GM10248 (cell line): ENCODE measurements at regions not wholly inside any gene's neighbourhood (a gene's known extent, or its start where the extent isn't known, plus 50 kb on each side); places are given as distances from the start of the nearest gene placed in this dataset.

ENCODE experiments used
- CTCF ChIA-PET: fragments of 300-600 bp; sonication (Branson Sonifier 250); formaldehyde crosslinking; extraction: SDS; loops from one replicate; lab custom pipeline; 2021; ENCODE audit warnings: antibody characterized with exemption; lab: Yijun Ruan, JAX
- POLR2A ChIA-PET: fragments of 350-650 bp; sonication (Branson Sonifier 250); formaldehyde crosslinking; extraction: SDS; loops from one replicate; lab custom pipeline; 2020; ENCODE audit warnings: antibody characterized with exemption; lab: Yijun Ruan, JAX
- DNase-seq: peaks from one replicate; pipeline ENCODE4 v3.0.0; 2012; ENCODE audit errors: extremely low spot score
- TF ChIP-seq, protein P1 (sequence below): IDR thresholded peaks from 2 replicates; pipeline ENCODE4 v1.5.1; 2012; ENCODE audit warnings: mild to moderate bottlenecking, low read depth; ENCODE audit errors: extremely low read depth, missing control alignments, control extremely low read depth

DNA sequence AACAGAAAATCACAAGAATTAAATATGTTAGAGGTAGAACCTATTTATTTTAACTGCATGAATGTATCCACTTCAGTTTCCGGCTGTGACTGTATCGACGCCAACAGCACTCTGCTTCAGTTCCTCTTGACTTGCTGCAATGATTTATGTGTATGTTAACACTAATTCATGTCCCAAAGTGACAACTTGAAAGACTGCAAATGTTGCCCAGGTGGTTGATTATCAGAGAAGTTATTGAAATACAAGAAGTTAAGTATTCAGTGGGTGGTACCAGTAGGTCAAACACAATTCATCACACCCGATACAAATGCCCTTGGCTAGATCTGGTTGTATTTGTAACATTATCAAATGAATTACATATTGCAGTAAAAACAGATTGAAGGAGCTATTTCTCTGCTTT, 622.7 kb upstream of the CDH18 start:
- POLR2A ChIA-PET = no interaction called here
- no peak for DNase-seq
- CTCF ChIA-PET = no interaction called here
- TF ChIP-seq, protein P1, sequence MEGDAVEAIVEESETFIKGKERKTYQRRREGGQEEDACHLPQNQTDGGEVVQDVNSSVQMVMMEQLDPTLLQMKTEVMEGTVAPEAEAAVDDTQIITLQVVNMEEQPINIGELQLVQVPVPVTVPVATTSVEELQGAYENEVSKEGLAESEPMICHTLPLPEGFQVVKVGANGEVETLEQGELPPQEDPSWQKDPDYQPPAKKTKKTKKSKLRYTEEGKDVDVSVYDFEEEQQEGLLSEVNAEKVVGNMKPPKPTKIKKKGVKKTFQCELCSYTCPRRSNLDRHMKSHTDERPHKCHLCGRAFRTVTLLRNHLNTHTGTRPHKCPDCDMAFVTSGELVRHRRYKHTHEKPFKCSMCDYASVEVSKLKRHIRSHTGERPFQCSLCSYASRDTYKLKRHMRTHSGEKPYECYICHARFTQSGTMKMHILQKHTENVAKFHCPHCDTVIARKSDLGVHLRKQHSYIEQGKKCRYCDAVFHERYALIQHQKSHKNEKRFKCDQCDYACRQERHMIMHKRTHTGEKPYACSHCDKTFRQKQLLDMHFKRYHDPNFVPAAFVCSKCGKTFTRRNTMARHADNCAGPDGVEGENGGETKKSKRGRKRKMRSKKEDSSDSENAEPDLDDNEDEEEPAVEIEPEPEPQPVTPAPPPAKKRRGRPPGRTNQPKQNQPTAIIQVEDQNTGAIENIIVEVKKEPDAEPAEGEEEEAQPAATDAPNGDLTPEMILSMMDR = no peak

DNA sequence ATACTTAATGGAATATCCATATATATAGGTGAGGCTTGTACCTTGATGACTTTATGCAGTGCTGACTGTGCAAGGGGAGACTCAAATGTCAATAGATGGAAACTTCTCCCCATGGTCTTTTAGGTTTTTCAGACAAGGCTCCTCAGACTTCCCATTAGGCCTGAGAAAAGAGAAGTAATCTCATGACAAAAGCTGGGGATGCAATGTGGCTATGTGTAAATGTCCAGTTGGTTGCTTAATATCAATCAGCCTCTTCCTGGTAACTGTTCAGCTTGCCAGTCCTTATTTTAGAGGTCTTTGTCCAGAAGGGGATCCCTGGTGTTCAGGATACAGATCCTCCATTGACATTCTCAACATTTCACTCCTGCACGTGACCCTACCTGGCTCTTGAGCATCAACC, 621.1 kb upstream of the CDH18 start:
- ChIA-PET CTCF (no interaction called here), POLR2A (no interaction called here)
- TF ChIP-seq, protein P1 = no peak
- DNase-seq = no peak

DNA sequence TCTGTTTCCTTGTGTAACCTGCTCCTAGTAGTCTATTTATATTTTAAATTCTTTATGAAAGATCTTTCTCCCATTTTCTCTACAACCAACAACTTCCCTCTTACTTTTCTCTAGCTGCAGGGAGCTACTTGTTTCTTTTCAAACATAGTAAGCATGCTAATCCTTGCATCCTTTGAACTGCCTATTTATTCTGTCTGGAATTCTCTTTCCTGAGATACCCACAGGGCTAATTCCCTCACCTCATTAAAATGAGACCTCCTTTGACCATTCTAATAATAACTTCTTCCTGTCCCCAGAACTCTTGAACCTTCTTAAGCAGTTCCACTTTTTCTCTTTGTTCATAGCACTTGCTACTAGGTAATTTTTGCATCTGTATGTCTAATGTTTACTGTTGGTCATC, 620.6 kb upstream of the CDH18 start:
- CTCF ChIA-PET = no interaction called here
- POLR2A ChIA-PET = no interaction called here
- DNase-seq = no peak
- TF ChIP-seq, protein P1 = no peak

DNA sequence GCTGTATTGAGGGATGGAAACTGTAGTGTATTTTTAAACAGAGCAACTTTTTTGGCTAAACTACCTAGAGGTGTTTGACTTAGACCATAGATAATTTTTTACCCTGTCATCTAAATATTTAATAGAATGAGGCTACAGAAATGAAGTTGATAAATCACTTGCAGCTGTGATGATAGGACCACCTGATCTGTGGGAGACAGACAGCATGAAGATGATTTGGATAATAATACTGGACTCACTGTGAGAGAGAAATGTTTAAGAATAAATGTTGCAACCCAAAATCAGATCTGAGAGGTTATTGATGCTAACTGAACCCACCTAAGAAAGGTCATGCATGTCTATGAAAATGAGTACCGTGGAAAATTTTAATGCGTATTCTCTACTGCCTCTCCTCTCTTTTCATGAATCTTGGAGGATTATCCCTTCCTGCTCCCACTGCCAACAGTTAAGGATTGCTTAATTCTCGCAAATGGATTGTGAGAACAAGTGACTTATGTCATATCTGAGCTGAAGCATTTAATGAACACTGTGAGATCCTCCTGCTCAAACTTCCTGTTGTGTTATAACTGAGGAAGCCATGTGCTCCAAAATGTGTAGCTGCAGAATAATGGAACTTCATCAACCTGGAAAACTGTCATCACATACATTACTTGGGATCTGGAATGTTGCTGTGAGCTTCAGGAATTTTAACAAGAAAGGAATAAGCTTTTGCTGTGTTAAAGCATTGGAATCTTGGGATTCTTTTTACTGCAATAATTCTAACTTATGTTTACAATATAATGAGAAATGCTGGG, 617.9 kb upstream of the CDH18 start:
- DNase-seq = no peak
- POLR2A ChIA-PET = no interaction called here
- CTCF ChIA-PET = no interaction called here
- TF ChIP-seq, protein P1 = no peak

DNA sequence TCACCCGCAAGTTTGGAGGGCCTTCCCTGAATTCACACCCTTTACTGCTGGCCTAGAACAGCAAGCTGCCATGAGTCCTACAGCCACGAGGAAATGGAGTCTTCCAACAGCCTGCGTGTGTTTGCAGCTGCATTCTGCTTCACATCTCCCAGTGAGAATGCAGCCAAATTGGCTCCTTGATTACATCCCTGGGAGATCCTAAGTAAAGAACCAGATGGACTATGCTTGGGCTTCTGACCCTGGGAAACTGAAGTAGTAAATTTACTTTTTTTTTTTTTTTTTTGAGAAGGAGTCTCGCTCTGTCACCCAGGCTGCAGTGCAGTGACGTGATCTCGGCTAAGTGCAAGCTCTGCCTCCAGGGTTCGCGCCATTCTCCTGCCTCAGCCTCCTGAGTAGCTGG, 617.0 kb upstream of the CDH18 start:
- DNase-seq = no peak
- POLR2A ChIA-PET = no interaction called here
- CTCF ChIA-PET = no interaction called here
- TF ChIP-seq, protein P1 = no peak

DNA sequence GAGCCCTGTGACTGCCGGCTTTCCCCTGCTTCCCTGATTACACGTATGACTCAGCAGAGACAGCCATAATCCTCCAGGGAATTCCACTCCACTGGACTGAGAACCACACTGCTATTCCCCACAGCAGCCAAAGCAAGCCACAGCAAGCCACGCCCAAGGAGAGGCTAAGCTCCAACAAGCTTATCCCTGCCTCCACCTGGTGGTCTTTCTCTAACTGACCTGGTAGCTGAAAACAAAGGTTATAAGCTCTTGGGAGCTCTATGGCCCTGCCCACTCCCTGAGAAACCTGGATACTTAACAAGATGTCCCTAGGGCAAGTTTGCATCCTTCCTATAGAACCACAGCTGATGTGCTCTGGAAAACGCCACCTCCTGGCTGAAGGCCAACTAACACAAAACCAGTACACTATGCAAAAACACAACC, 613.7 kb upstream of the CDH18 start:
- ChIA-PET POLR2A (no interaction called here), CTCF (no interaction called here)
- no peak for DNase-seq
- TF ChIP-seq, protein P1 = no peak
